ENCODE measurements at regions not wholly inside any gene's neighbourhood (a gene's known extent, or its start where the extent isn't known, plus 50 kb on each side); places are given as distances from the start of the nearest gene placed in this dataset.
"Not testable (repeated sequence)": the region's sequence is repeated elsewhere in the genome, so short reads cannot be mapped to it uniquely, and the experiment has no call there.

- POLR2A ChIA-PET: no interaction called here
- H3K36me3 Mint-ChIP-seq (ENCODE audit: low read depth): no peaks in the 10 kb centered on the region
- H3K4me3 Mint-ChIP-seq: no peak overlapping the region
- intact Hi-C loops (cut with micrococcal nuclease): no loop called here
- peaks cover 9% of the 10 kb centered on the region for H3K27me3 Mint-ChIP-seq
- TF ChIP-seq CTCF (IDR thresholded peaks at IDR 0.05): no peak
- H3K4me1 Mint-ChIP-seq: no peaks in the 10 kb centered on the region
- ATAC-seq (ENCODE audit: low read depth): no peak
- no peak for DNase-seq
- CTCF ChIA-PET: no interaction called here
- no peaks in the 10 kb centered on the region for H3K9me3 Mint-ChIP-seq
- H3K27ac Mint-ChIP-seq: no peak overlapping the region
Observed at GRCh38 chr2:126981476-126981875, 82.8 kb downstream of the TEX51 start.

GRCh38 chr2:126982935-126983334 lies 84.2 kb downstream of the TEX51 start:
- no peaks in the 10 kb centered on the region for H3K36me3 Mint-ChIP-seq (ENCODE audit: low read depth)
- H3K27ac Mint-ChIP-seq: no peak overlapping the region
- POLR2A ChIA-PET: no interaction called here
- intact Hi-C loops (cut with micrococcal nuclease): no loop called here
- H3K4me3 Mint-ChIP-seq: no peak overlapping the region
- H3K4me1 Mint-ChIP-seq: no peaks in the 10 kb centered on the region
- no peak for DNase-seq
- no peaks in the 10 kb centered on the region for H3K9me3 Mint-ChIP-seq
- no peak for ATAC-seq (ENCODE audit: low read depth)
- CTCF ChIA-PET: no interaction called here
- H3K27me3 Mint-ChIP-seq: peaks cover 13% of the 10 kb centered on the region
- no peak for TF ChIP-seq CTCF (IDR thresholded peaks at IDR 0.05)

- ChIA-PET POLR2A (no interaction called here), CTCF (no interaction called here)
- H3K4me1 Mint-ChIP-seq: no peaks in the 10 kb centered on the region
- no peaks in the 10 kb centered on the region for H3K36me3 Mint-ChIP-seq (ENCODE audit: low read depth)
- no peaks in the 10 kb centered on the region for H3K9me3 Mint-ChIP-seq
- intact Hi-C loops (cut with micrococcal nuclease): no loop called here
- peaks cover 18% of the 10 kb centered on the region for H3K27me3 Mint-ChIP-seq
- ATAC-seq (ENCODE audit: low read depth) (no peak), DNase-seq (no peak)
- H3K27ac Mint-ChIP-seq: no peak overlapping the region
- TF ChIP-seq CTCF (IDR thresholded peaks at IDR 0.05): no peak
- no peak overlapping the region for H3K4me3 Mint-ChIP-seq
Observed at GRCh38 chr2:126986631-126987187, 88.0 kb downstream of the TEX51 start.

GRCh38 chr2:126988482-126988881 lies 89.8 kb downstream of the TEX51 start:
- intact Hi-C loops (cut with micrococcal nuclease): no loop called here
- no peaks in the 10 kb centered on the region for H3K9me3 Mint-ChIP-seq
- H3K36me3 Mint-ChIP-seq (ENCODE audit: low read depth): no peaks in the 10 kb centered on the region
- ATAC-seq (ENCODE audit: low read depth) (no peak), DNase-seq (no peak)
- H3K4me3 Mint-ChIP-seq: no peak overlapping the region
- TF ChIP-seq CTCF (IDR thresholded peaks at IDR 0.05): no peak
- H3K27me3 Mint-ChIP-seq: peaks cover 21% of the 10 kb centered on the region
- POLR2A ChIA-PET: no interaction called here
- no peaks in the 10 kb centered on the region for H3K4me1 Mint-ChIP-seq
- no peak overlapping the region for H3K27ac Mint-ChIP-seq
- CTCF ChIA-PET: no interaction called here

GRCh38 chr2:126989064-126989463 lies 90.4 kb downstream of the TEX51 start:
- peaks cover 20% of the 10 kb centered on the region for H3K27me3 Mint-ChIP-seq
- DNase-seq; H3K4me1 Mint-ChIP-seq; intact Hi-C loops (cut with micrococcal nuclease); ATAC-seq (ENCODE audit: low read depth); H3K4me3 Mint-ChIP-seq; H3K27ac Mint-ChIP-seq; H3K9me3 Mint-ChIP-seq; H3K36me3 Mint-ChIP-seq (ENCODE audit: low read depth); POLR2A ChIA-PET; CTCF ChIA-PET: not testable (repeated sequence)

- intact Hi-C loops (cut with micrococcal nuclease): no loop called here
- no peak for DNase-seq
- ChIA-PET POLR2A (no interaction called here), CTCF (no interaction called here)
- Mint-ChIP-seq H3K27me3 (peaks cover 26% of the 10 kb centered on the region), H3K27ac (no peak overlapping the region), H3K9me3 (no peaks in the 10 kb centered on the region), H3K4me3 (no peak overlapping the region), H3K4me1 (no peaks in the 10 kb centered on the region), H3K36me3 (ENCODE audit: low read depth) (no peaks in the 10 kb centered on the region)
- ATAC-seq (ENCODE audit: low read depth): no peak
- no peak for TF ChIP-seq CTCF (IDR thresholded peaks at IDR 0.05)
Observed at GRCh38 chr2:126990200-126990599, 91.5 kb downstream of the TEX51 start.
